ENCODE measurements at regions not wholly inside any gene's neighbourhood (a gene's known extent, or its start where the extent isn't known, plus 50 kb on each side); places are given as distances from the start of the nearest gene placed in this dataset.
A peak's percentile ranks its signal among the peaks of the same experiment; 100 is the strongest.
"Not testable (repeated sequence)": the region's sequence is repeated elsewhere in the genome, so short reads cannot be mapped to it uniquely, and the experiment has no call there.

DNA sequence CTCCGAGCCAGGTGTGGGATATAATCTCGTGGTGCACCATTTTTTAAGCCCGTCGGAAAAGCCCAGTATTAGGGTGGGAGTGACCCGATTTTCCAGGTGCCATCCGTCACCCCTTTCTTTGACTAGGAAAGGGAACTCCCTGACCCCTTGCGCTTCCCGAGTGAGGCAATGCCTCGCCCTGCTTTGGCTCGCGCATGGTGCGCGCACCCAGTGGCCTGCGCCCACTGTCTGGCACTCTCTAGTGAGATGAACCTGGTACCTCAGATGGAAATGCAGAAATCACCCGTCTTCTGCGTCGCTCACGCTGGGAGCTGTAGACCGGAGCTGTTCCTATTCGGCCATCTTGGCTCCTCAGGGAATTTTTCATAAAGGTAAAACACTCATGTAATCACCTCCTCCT, 63.9 kb downstream of the RWDD3 start:
- DNase-seq (ENCODE audit: extremely low read depth, low read depth), result not testable (repeated sequence)

DNA sequence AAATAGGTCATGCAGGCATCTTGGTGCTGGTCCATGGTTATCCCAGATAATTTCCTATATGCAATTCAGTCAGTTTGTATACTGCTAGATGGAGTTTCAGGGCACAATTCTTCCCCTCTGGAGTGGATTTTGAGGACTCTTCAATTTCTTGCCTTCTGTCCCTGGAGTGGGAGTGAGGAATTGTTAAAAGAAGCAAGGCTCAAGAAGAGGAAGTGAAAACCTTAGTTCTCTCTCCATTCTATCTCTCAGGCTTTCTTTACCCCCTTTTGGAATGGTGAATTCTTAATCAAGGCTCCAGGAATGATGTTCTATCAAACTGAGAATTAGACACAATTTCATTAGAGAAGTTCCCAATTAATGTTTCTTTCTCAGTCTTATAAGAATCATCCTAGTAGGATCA, 67.1 kb downstream of the RWDD3 start:
- no peak for DNase-seq (ENCODE audit: extremely low read depth, low read depth)
- TF ChIP-seq, protein P1, sequence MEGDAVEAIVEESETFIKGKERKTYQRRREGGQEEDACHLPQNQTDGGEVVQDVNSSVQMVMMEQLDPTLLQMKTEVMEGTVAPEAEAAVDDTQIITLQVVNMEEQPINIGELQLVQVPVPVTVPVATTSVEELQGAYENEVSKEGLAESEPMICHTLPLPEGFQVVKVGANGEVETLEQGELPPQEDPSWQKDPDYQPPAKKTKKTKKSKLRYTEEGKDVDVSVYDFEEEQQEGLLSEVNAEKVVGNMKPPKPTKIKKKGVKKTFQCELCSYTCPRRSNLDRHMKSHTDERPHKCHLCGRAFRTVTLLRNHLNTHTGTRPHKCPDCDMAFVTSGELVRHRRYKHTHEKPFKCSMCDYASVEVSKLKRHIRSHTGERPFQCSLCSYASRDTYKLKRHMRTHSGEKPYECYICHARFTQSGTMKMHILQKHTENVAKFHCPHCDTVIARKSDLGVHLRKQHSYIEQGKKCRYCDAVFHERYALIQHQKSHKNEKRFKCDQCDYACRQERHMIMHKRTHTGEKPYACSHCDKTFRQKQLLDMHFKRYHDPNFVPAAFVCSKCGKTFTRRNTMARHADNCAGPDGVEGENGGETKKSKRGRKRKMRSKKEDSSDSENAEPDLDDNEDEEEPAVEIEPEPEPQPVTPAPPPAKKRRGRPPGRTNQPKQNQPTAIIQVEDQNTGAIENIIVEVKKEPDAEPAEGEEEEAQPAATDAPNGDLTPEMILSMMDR (IDR thresholded peaks at IDR 0.05; ENCODE audit: low read depth, low read length), result no peak

DNA sequence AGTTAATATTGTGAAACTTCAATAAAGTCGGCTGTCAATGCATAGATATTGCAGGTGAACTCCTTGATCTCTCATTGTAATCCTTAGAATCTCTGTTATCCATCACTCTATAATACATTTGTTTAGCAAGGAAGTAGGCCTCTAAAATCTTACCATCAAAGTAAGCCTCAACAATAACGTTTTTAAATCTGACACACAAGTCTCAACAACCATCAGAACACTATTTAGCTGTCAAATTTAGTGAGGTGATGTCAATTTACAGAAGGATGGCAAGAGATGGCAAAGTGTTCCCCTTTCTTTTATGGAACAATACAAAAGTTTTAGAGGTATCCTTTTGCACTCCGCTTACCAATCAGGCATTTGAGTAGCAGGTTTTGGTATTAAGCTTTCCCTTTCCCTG, 67.6 kb downstream of the RWDD3 start:
- TF ChIP-seq, protein P1 (IDR thresholded peaks at IDR 0.05; ENCODE audit: low read depth, low read length), result no peak
- DNase-seq (ENCODE audit: extremely low read depth, low read depth), result no peak

DNA sequence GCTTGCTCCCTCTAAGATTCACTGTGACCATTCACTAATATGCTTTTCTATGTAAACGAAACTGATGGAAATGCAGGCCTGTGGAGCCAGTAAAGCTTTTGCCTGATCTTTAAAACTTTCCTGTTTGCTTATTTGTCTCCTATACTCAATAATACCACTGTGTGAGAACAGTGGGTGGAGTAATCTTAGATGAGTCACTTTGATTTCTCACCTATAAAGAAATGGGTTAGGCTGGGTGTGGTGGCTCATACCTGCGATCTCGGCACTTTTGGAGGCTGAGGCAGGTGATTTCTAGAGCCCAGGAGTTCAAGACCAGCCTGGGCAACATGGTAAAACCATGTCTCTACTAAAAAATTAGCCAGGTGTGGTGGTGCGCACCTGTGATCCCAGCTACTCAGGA, 70.8 kb downstream of the RWDD3 start:
- TF ChIP-seq, protein P1 (IDR thresholded peaks at IDR 0.05; ENCODE audit: low read depth, low read length), result no peak
- no peak for DNase-seq (ENCODE audit: extremely low read depth, low read depth)

DNA sequence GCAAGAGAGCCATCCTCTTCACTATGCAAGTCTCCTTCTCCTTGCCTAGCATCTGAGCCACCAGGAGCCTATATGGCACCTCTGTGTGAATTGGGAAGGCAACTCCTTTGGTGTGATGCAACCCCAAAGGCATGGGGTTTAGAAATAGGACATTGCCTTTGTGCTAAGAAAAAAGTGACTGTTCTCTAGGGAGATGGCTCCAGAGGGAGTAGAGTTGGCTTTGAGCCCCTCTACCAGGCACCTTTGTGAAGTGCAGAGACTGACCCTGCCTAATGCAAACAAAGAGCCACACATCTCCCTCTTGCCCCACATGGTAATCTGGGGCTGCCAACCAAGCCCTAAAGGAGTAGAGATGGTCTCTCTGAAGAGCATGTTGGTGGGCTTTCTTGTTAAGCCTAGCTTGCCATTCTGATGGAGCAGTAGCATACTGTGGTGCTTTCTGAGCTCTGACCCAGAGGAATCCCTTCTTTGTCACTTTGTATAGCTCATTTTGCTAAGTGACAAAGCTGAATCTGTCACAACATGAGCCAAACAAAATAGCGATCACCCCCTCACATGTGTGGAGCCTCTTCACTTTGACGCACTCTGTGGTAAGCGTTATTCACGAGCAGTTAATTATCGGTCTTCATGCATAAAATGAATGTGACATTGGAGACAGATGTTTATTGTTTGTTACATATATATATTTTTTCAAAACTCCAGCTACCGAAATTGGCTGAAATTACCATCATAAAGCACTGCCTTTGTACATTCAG, 74.4 kb downstream of the RWDD3 start:
- TF ChIP-seq, protein P1 (IDR thresholded peaks at IDR 0.05; ENCODE audit: low read depth, low read length), result no peak
- DNase-seq (ENCODE audit: extremely low read depth, low read depth), result no peak

DNA sequence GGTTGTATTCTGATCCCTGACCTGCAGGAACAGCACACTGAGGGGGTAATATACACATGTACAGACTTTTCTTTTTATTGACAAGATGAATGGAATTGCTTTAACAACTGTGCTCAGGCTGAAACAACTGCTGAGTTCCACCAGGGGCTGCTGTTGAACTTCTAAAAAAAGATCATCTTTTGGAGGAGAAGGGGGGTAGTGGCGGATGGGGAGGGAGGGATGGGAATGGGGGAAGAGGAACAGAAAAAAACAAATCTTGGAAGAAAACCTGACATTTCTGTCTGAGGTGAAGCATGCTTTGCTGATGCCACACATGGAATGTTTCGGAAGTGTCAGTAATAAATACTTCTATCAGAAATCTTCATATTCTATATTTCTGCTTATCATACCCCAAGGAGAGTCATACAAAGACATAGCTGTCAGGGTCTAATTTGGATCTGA, 75.0 kb downstream of the RWDD3 start:
- TF ChIP-seq, protein P1 (IDR thresholded peaks at IDR 0.05; ENCODE audit: low read depth, low read length), result peak; percentile 37
- peak; percentile 0 for DNase-seq (ENCODE audit: extremely low read depth, low read depth)

DNA sequence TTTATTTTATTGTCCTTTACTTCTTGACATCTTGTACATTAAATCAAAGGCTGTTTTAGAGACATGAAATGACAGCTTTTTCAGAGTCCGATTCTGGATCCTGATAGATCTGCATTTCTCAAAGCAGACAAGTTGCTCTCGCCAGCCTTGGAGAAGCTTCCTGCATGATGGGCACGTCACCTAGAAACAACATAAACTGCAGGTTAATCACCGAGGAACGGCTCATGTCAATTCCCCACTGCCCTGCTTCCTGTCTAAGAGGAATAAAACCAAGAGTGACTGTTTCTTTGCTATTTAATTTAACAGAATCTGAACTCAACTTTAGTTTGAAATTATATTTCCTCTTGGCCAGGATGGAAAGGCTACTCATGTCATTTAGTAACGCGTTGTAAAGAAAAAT, 77.0 kb downstream of the RWDD3 start:
- no peak for DNase-seq (ENCODE audit: extremely low read depth, low read depth)

More for the DNA sequence above, 77.0 kb downstream of the RWDD3 start:
- TF ChIP-seq, protein P1 (IDR thresholded peaks at IDR 0.05; ENCODE audit: low read depth, low read length), result no peak

All from AG09319 (cell line).